Activated CD4-positive, alpha-beta T cell treated with anti-CD3 and anti-CD28 coated beads for 24 hours (primary cell): ENCODE measurements at regions not wholly inside any gene's neighbourhood (a gene's known extent, or its start where the extent isn't known, plus 50 kb on each side); places are given as distances from the start of the nearest gene placed in this dataset.

ENCODE experiments used
- DNase-seq, 2 donors: peaks; one replicate each; pipeline ENCODE4 v3.0.0-alpha.2; 2020; ENCODE audit warnings: low read depth in 2 of 2

- DNase-seq, result no peak
Measured at GRCh38 chr4:153034681-153035080, 98.6 kb downstream of the FHDC1 start.

- DNase-seq, result no peak
Measured at GRCh38 chr4:153036931-153037482, 100.9 kb downstream of the FHDC1 start.

GRCh38 chr4:153038623-153039311 lies 102.6 kb downstream of the FHDC1 start:
- DNase-seq, result no peak

- DNase-seq, result no peak
Measured at GRCh38 chr4:153039542-153040185, 103.5 kb downstream of the FHDC1 start.

- DNase-seq, result no peak
Measured at GRCh38 chr4:153040677-153041076, 104.6 kb downstream of the FHDC1 start.

- DNase-seq, result no peak
Measured at GRCh38 chr4:153044036-153044435, 107.9 kb downstream of the FHDC1 start.

- no peak for DNase-seq
Measured at GRCh38 chr4:153045111-153045982, 109.2 kb downstream of the FHDC1 start.

GRCh38 chr4:153058671-153059060 lies 122.5 kb downstream of the FHDC1 start:
- no peak for DNase-seq

GRCh38 chr4:153060196-153060595 lies 124.1 kb downstream of the FHDC1 start:
- DNase-seq, result no peak

GRCh38 chr4:153061971-153062370 lies 125.8 kb downstream of the FHDC1 start:
- no peak for DNase-seq

- DNase-seq, result no peak
Measured at GRCh38 chr4:153062652-153063168, 126.6 kb downstream of the FHDC1 start.

- DNase-seq, result no peak
Measured at GRCh38 chr4:153063490-153063889, 127.4 kb downstream of the FHDC1 start.

- DNase-seq, result no peak
Measured at GRCh38 chr4:153064571-153064970, 128.4 kb downstream of the FHDC1 start.

GRCh38 chr4:153065276-153065675 lies 129.2 kb downstream of the FHDC1 start:
- no peak for DNase-seq

GRCh38 chr4:153067376-153067775 lies 131.3 kb downstream of the FHDC1 start:
- no peak for DNase-seq

- no peak for DNase-seq
Measured at GRCh38 chr4:153068751-153069150, 132.6 kb downstream of the FHDC1 start.

- no peak for DNase-seq
Measured at GRCh38 chr4:153071958-153072598, 132.2 kb upstream of the TRIM2 start.

GRCh38 chr4:153072661-153073060 lies 131.6 kb upstream of the TRIM2 start:
- DNase-seq, result no peak

GRCh38 chr4:153074486-153074885 lies 129.8 kb upstream of the TRIM2 start:
- no peak for DNase-seq

GRCh38 chr4:153074936-153075630 lies 129.2 kb upstream of the TRIM2 start:
- DNase-seq, result no peak
